AG09309 (cell line): ENCODE measurements at regions not wholly inside any gene's neighbourhood (a gene's known extent, or its start where the extent isn't known, plus 50 kb on each side); places are given as distances from the start of the nearest gene placed in this dataset.

Source experiments
- DNase-seq: peaks from one replicate; pipeline ENCODE4 v3.0.0-alpha.2; 2010; ENCODE audit warnings: low read depth
- H3K4me3 ChIP-seq: 2 replicates; pipeline ENCODE4 v1.5.1; 2011; ENCODE audit warnings: mild to moderate bottlenecking, low read depth, low read length, moderate library complexity; ENCODE audit not compliant: control insufficient read depth
- CTCF ChIP-seq: IDR thresholded peaks from 2 replicates; pipeline ENCODE4 v1.5.1; 2011; ENCODE audit warnings: mild to moderate bottlenecking, low read depth, low read length, inconsistent platforms; ENCODE audit not compliant: insufficient read depth, control insufficient read depth; ENCODE audit errors: missing control alignments

- no peak for DNase-seq
- no peak for TF ChIP-seq CTCF
- no peak overlapping the region for H3K4me3 ChIP-seq
Measured at GRCh38 chr7:136229790-136230189, 252.6 kb upstream of the MTPN start.

- TF ChIP-seq CTCF, result no peak
Measured at GRCh38 chr7:136228171-136228570, 251.0 kb upstream of the MTPN start.

GRCh38 chr7:136214356-136214755 is 237.2 kb upstream of the MTPN start:
- no peak for DNase-seq
- no peak for TF ChIP-seq CTCF
- H3K4me3 ChIP-seq, result no peak overlapping the region

More at GRCh38 chr7:136228171-136228570, 251.0 kb upstream of the MTPN start:
- DNase-seq, result no peak
- no peak overlapping the region for H3K4me3 ChIP-seq

- no peak overlapping the region for H3K4me3 ChIP-seq
- DNase-seq, result no peak
- TF ChIP-seq CTCF, result no peak
Measured at GRCh38 chr7:136213012-136213411, 235.9 kb upstream of the MTPN start.

- TF ChIP-seq CTCF, result no peak
- DNase-seq, result no peak
- H3K4me3 ChIP-seq, result no peak overlapping the region
Measured at GRCh38 chr7:136210664-136211063, 233.5 kb upstream of the MTPN start.

GRCh38 chr7:136210079-136210478 is 232.9 kb upstream of the MTPN start:
- no peak for TF ChIP-seq CTCF
- no peak for DNase-seq
- H3K4me3 ChIP-seq, result no peak overlapping the region

GRCh38 chr7:136205956-136206355 is 228.8 kb upstream of the MTPN start:
- no peak overlapping the region for H3K4me3 ChIP-seq

More at GRCh38 chr7:136205956-136206355, 228.8 kb upstream of the MTPN start:
- no peak for DNase-seq
- TF ChIP-seq CTCF, result no peak
